ENCODE measurements at regions not wholly inside any gene's neighbourhood (a gene's known extent, or its start where the extent isn't known, plus 50 kb on each side); places are given as distances from the start of the nearest gene placed in this dataset.

GRCh38 chr7:46855851-46856250 lies 726.1 kb downstream of the TNS3 start:
- DNase-seq: no peak

GRCh38 chr7:46854958-46855473 lies 726.9 kb downstream of the TNS3 start:
- no peak for DNase-seq

DNA sequence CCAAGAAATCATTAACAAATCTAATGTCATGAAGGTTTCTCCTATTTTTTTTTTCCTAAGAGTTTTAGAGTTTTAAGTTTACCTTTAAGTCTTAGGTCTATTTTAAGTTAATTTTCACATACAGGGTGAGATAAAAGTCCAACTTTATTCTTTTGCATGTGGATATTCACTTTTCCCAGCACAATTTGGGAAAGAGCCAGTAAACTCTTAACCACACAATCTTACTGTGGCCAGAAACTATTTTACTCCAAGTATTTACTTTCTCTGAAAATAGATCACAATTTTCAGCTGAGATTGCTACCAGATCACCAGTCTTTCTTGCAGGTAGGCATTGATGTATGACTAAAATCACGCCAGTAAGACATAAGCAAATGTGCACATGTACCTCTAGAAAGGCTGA lies 728.5 kb downstream of the TNS3 start:
- DNase-seq: no peak

GRCh38 chr7:46852795-46853194 lies 729.1 kb downstream of the TNS3 start:
- no peak for DNase-seq

GRCh38 chr7:46850563-46851330 lies 731.2 kb downstream of the TNS3 start:
- no peak for DNase-seq

- DNase-seq: no peak
Measured at GRCh38 chr7:46848944-46849343, 733.0 kb downstream of the TNS3 start.

DNA sequence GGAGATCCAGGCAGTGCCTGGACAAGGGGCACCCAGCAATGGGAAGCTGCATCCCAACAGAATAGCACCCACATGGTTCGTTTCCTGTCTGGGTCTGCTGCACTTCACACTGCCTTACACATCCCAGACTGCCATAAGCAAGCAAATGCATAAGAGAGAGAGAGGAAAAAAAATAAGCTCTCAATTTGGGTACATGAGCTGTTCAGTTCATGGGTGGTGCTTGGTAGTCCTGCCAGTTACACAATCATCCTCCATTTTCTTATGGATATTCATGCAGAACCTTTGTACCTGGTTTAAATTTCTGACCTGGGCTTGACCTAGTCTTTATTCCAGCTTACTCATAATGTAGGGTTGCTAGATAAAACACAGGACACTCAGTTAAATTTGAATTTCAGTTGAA lies 733.6 kb downstream of the TNS3 start:
- DNase-seq: no peak

DNA sequence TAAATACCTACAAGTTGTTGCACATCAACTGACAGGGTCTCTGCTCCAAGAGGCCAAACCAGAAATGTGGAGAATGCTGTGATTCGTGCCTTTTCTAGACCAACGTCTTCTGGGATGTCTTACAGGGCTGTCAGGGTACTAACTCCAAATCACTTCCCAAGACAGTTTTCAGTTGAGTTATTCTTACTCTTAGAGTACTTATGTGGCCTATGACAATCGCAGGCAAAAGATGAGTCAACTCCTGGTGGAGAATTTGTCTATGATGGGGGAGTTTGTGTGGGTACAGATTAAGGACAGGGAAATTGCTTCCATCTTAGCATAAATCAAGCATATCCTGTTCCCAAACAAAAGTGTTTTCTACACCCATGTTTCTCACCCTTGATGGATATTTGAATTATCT lies 734.8 kb downstream of the TNS3 start:
- no peak for DNase-seq

DNA sequence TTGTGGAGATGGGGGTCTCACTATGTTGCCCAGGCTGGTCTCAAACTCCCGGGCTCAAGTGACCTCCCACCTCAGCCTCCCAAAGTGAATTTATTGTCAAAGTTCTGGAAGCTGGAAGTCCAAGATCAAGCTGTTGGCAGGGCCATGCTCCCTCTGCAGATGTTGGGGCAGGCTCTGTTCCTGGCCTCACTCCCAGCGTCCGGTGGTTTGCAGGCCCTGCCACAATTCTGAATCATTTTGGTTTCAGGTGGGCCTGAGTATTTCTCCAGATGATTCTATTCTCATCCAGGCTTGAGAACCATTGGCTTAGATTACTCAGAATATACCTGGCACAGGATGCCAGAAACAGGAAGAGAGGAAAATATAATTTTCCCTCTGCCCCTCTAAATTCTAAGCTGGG lies 737.4 kb downstream of the TNS3 start:
- no peak for DNase-seq

GRCh38 chr7:46841248-46841647 lies 740.7 kb downstream of the TNS3 start:
- DNase-seq: no peak

DNA sequence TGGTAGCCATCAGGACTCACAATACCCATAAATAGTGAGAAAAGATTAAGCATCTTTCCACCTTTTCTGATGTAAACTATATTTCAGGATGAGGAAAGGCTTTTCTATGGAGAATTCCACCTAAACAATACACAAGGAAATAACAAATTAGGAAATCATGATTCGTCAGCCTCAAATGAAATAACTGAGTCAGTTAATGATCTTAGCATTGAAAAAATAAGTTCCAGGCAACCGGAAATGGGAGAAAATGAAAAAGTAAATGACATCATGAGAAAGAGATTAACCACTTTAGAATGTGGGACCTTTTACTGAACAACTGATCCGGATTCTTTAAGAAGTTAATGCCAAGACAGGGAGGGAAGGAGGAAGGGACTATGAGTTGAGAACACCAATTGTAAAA lies 742.3 kb downstream of the TNS3 start:
- no peak for DNase-seq

DNA sequence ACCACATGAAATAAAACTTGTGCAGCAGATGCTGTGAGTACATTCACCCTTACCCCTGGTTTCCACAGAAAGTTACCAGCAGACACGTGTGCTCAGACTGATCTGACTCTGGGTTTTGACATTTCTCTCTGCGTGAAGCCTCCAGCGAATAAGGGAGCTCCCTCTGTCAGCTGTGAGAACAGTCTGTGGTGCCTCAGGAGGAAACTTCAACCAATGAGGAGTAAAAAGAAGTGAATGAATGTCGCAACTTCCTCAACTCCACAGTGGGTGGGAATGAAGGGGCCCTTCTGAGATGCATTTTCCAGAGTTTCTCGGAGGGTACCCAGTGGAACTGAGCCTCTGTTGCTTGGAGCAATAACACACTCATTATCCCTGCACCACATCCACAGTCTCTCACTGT lies 743.4 kb downstream of the TNS3 start:
- no peak for DNase-seq

DNA sequence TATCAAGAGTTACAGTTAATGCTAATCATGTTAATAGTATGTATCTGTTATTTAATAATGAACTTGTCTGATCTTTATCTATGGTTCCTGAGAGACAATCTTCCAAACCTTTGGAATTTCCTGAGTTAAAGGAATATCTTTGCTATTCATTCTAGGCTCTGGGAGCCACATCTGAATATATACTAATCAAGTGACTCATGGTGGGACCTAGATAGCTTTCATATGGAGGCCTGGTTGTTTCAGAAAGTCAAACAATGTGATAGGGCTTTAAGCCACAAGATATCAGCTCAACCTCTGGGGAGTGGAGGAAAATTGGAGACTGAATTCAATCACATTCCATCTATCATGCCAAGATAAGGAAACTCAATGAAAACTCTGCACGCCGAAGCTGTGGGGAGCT lies 746.4 kb downstream of the TNS3 start:
- no peak for DNase-seq

DNA sequence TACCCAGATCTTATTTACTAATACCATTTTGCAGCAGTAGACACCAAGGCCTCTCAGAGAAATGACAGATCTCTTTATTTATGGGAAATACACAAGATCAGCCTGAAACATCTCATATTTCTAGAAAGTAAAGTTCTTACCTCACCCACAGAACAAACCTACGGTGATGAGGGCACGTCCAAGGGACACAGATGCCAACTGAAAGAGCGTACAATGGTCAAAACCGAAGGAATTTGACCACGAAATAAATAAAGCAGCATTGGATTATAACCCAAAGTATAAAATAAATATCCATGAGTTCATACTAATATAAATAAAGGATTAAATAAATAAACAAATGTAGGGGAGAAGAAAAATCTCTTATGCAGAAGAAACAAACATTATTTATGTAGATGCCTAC lies 747.0 kb downstream of the TNS3 start:
- no peak for DNase-seq

DNA sequence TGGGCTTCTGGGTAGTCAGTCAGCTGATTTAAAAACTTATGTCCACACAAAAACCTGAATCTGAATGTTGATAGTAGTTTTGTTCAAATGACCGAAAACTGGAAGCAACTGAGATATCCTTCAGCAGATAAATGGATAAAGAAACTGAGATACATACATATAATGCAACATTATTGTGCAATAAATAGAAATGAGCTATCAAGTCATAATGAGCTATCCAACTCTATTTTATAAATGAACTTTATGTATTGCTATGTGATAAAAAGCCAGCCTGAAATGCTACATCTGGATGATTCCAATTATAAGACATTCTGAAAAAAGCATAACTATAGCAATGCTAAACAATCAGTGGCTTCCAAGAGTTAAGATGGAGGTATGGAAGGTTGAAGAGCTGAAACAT lies 748.7 kb downstream of the TNS3 start:
- no peak for DNase-seq

- DNase-seq: no peak
Measured at GRCh38 chr7:46832136-46832535, 749.8 kb downstream of the TNS3 start.

DNA sequence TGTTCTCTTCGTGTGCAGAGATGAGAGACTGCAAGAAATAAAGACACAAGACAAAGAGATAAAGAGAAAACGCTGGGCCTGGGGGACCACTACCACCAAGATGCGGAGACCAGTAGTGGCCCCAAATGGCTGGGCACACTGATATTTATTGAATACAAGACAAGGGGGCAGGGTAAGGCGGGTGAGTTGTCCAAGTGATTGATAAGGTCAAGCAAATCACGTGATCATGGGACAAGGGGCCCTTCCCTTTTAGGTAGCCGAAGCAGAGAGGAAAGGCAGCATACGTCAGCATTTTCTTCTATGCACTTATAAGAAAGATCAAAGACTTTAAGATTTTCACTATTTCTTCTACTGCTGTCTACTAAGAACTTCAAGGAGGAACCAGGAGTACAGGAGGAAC lies 762.1 kb downstream of the TNS3 start:
- DNase-seq: no peak

DNA sequence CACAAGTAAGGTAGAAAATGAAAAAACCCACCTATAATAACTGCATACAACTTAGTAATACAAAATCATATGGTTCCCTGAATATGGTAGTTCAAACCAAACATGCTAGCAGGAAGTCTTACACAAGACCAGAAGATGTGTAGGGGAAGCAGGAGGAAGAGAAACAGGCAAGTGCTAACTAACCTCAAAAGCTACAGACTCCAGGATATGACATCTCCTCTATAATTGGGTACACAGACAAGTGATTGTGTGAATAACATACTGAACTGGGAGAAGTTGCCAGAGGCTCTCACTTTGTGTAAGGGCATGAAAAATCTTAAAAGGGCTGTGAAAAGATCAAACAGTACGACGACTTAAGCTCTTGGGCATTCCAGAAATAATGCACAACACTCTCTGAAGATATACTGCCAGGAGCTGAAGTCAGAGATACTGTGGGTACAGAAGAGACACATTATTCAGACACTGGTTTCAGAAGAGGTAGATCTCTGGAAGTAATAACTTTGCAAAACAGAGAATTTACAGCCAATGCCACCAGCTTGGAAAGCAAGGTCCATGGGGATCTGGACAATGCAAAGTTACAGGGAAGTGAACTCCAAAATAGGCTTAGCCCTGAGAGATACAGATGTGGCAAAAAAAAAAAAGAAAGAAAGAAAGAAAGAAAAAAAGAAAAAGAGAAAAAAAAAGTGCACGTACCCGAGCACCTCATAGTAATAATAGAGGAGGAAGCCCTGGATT lies 767.2 kb downstream of the TNS3 start:
- no peak for DNase-seq

DNA sequence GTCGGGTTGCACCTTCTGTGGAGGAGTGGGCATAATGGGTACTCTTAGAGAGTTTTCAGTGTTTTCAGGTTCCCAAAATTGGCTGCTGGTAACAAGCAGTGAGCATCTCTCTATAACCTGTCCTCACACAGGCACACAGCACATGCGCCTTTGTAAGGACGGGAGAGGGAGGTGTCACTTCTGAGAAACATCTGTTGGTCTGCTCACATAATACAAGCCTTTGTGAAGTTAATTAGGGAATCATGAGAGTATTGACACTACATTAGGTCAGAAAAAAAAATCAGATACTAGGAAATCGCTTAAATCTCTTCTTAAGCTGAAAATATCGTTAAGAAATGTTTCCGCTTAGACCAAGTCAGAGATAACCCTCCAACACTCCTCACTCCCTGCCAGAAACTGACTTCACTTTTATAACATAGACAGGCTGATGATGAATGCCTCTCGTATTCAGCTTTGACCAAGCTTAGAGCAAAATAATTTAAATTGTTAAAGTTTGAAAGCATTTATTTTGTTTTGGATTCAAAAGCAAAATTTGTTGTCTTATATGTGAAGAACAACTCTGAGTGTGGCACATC lies 769.7 kb downstream of the TNS3 start:
- no peak for DNase-seq

DNA sequence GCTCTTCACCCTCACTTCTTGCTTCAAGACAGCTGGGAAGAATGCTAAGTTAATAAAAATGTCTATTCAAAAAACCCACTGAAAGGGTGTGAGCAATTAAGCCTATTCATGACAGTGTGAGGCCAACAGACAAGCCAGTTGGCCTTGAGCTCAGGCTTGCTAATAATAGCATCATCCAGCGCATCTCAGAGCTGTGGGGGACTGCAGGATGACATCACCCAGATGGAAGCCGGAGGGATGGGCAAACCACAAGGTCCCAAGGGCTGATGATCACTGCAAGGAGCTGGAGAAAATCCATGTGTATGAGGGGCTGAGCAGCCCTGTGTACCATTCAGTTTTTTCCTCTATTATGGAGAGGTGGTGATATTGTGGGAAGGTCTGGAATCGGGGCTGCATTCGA lies 770.4 kb downstream of the TNS3 start:
- DNase-seq: no peak

DNA sequence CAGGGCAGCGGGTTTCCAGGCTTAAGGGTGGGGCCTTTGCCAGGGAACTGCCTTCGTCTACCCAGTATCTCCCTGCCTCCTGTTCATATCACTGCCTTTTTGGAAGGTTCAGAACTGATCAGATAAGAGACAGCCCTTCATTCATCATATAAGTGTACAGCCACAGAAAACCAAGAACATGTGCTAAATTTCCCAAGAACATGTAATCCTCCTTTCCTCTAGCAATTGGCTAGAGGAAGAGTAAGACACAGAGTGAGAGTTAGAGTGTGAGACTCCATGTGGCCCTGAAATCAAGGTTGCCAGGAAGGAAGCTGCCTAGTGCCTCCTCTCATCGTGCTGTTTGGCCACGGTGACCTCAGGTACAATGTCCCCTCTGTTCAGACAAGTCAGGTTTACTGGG lies 770.9 kb downstream of the TNS3 start:
- no peak for DNase-seq

DNA sequence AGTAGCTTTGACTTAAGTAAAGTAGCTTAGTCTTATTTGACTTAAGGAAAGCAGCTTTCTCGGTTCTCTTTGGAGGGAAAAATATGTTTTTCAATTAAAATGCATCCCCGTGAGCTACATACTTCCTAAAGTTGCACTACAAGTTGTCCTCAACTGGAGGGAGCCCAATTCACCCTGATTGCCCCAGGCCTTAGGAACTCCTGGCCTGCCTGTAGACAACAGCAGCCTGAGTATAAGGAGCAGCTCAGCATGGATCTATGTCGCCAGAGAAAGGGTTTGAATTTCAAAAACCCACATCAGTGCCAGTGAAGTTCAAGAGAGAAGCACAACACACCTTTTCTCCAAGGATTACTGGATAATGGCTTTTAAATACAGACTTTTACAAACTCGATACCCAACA lies 772.0 kb downstream of the TNS3 start:
- DNase-seq: no peak

GRCh38 chr7:46806856-46807255 lies 775.1 kb downstream of the TNS3 start:
- DNase-seq: no peak

GRCh38 chr7:46802479-46802878 lies 779.4 kb downstream of the TNS3 start:
- no peak for DNase-seq
